ENCODE measurements at regions not wholly inside any gene's neighbourhood (a gene's known extent, or its start where the extent isn't known, plus 50 kb on each side); places are given as distances from the start of the nearest gene placed in this dataset.

DNA sequence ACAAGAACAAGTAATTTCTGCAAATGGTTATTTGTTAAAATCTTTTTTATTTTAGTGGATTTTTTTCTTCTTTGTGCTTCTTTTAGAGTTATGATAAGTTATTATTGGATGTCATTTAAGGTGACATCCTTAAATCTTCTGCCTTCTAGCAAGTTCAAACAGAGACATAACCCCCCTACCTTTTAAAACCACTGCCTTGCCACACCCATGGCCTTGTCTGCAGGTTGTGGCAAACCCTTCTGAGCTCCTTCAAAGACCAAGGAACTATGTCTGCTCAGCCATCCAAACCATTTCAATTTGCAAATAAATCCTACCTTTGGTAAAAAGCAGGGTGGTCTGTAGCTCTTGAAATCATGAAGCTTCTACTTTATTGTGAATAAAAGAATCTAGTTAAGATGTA, 241.6 kb downstream of the FAM76B start:
- RAD21 ChIA-PET (ENCODE audit: low non-redundant PET in 1 of 2, low total read pairs in 2 of 2, uncharacterized antibody in 2 of 2, unreplicated experiment in 2 of 2): no interaction called here
- Histone ChIP-seq H3K79me2 (ENCODE audit: insufficient read depth, low read length) (no peaks in the 10 kb centered on the region), H3K27ac (ENCODE audit: low read depth, low read length) (no peak overlapping the region), H3K36me3 (ENCODE audit: control insufficient read depth in 1 of 2, insufficient read depth in 2 of 2, low read length in 2 of 2) (no peaks in the 10 kb centered on the region), H4K20me1 (ENCODE audit: insufficient read depth) (no peaks in the 10 kb centered on the region), H3K27me3 (ENCODE audit: insufficient read depth, low read length) (peaks cover 9% of the 10 kb centered on the region; the same call in 1 of the 2 replicates), H3K4me2 (ENCODE audit: low read length) (no peak overlapping the region), H3K9me3 (ENCODE audit: control insufficient read depth in 1 of 2, insufficient read depth in 1 of 2, low read depth in 1 of 2, low read length in 2 of 2) (no peaks in the 10 kb centered on the region), H3K4me3 (replicated peaks in 1 of 2; ENCODE audit: low read depth in 1 of 2, low read length in 2 of 2) (no peak overlapping the region), H3K9me2 (ENCODE audit: insufficient read depth) (no peaks in the 10 kb centered on the region), H2AFZ (ENCODE audit: low read depth, low read length, poor library complexity, severe bottlenecking) (no peak overlapping the region), H3K4me1 (ENCODE audit: control insufficient read depth in 1 of 2, insufficient read depth in 2 of 2, low read length in 2 of 2) (no peaks in the 10 kb centered on the region), H3K9ac (ENCODE audit: low read length) (no peak overlapping the region)
- ATAC-seq (no peak), DNase-seq (ENCODE audit: low read depth, low spot score) (no peak)
- CTCF ChIA-PET: no interaction called here
- POLR2A ChIA-PET: no interaction called here
- intact Hi-C loops (cut with micrococcal nuclease): no loop called here
- TF ChIP-seq SP1 (IDR thresholded peaks at IDR 0.05; ENCODE audit: low read depth): no peak
- no peak for TF ChIP-seq FOSL1 (IDR thresholded peaks at IDR 0.05; ENCODE audit: low read depth)
- BruUV-seq (replicated peaks): no TSS peak

DNA sequence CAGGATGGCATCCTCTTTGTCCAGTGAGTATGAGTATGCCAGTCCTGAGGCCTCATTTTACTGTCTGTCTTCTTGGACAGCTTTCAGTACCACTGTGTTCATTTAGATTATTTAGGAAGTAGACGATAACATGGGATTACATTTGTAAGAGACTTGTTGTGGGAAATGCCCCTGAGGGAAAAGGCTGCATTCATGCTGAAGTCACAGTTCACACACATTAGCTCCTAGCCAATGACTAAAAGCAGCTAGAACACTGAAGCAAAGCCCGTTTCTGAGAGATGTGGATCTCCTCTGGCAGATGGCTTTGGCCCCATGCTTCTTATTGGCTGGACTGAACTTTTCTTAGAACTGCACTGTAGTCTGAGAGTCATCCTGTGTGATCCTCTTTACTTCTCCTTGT, 242.4 kb downstream of the FAM76B start:
- ATAC-seq (no peak), DNase-seq (ENCODE audit: low read depth, low spot score) (no peak)
- CTCF ChIA-PET: no interaction called here
- Histone ChIP-seq H2AFZ (ENCODE audit: low read depth, low read length, poor library complexity, severe bottlenecking) (no peak overlapping the region), H3K9ac (ENCODE audit: low read length) (no peak overlapping the region), H3K27ac (ENCODE audit: low read depth, low read length) (no peak overlapping the region), H3K79me2 (ENCODE audit: insufficient read depth, low read length) (no peaks in the 10 kb centered on the region), H4K20me1 (ENCODE audit: insufficient read depth) (no peaks in the 10 kb centered on the region), H3K36me3 (ENCODE audit: control insufficient read depth in 1 of 2, insufficient read depth in 2 of 2, low read length in 2 of 2) (no peaks in the 10 kb centered on the region), H3K4me2 (ENCODE audit: low read length) (no peak overlapping the region), H3K9me3 (ENCODE audit: control insufficient read depth in 1 of 2, insufficient read depth in 1 of 2, low read depth in 1 of 2, low read length in 2 of 2) (no peaks in the 10 kb centered on the region), H3K4me1 (ENCODE audit: control insufficient read depth in 1 of 2, insufficient read depth in 2 of 2, low read length in 2 of 2) (no peaks in the 10 kb centered on the region), H3K27me3 (ENCODE audit: insufficient read depth, low read length) (peaks cover 9% of the 10 kb centered on the region; the same call in 1 of the 2 replicates), H3K9me2 (ENCODE audit: insufficient read depth) (no peaks in the 10 kb centered on the region), H3K4me3 (replicated peaks in 1 of 2; ENCODE audit: low read depth in 1 of 2, low read length in 2 of 2) (no peak overlapping the region)
- POLR2A ChIA-PET: no interaction called here
- TF ChIP-seq SIN3A (IDR thresholded peaks at IDR 0.05; ENCODE audit: low read depth) (no peak), EZH2phosphoT487 (IDR thresholded peaks at IDR 0.05; ENCODE audit: borderline replicate concordance) (no peak), JUND (IDR thresholded peaks at IDR 0.05) (no peak), POLR2AphosphoS5 (IDR thresholded peaks at IDR 0.05; ENCODE audit: low read depth, low read length) (no peak), ELF1 (IDR thresholded peaks at IDR 0.05; ENCODE audit: borderline replicate concordance, low read depth) (no peak), SRF (IDR thresholded peaks at IDR 0.05; ENCODE audit: low read depth) (no peak), CBX3 (IDR thresholded peaks at IDR 0.05; ENCODE audit: low read depth) (no peak), FOSL1 (IDR thresholded peaks at IDR 0.05; ENCODE audit: low read depth) (no peak)
- TF ChIP-seq, protein P1, sequence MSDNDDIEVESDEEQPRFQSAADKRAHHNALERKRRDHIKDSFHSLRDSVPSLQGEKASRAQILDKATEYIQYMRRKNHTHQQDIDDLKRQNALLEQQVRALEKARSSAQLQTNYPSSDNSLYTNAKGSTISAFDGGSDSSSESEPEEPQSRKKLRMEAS (IDR thresholded peaks at IDR 0.05): no peak
- TF ChIP-seq, protein P2, sequence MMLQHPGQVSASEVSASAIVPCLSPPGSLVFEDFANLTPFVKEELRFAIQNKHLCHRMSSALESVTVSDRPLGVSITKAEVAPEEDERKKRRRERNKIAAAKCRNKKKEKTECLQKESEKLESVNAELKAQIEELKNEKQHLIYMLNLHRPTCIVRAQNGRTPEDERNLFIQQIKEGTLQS (IDR thresholded peaks at IDR 0.05): no peak
- TF ChIP-seq, protein P3, sequence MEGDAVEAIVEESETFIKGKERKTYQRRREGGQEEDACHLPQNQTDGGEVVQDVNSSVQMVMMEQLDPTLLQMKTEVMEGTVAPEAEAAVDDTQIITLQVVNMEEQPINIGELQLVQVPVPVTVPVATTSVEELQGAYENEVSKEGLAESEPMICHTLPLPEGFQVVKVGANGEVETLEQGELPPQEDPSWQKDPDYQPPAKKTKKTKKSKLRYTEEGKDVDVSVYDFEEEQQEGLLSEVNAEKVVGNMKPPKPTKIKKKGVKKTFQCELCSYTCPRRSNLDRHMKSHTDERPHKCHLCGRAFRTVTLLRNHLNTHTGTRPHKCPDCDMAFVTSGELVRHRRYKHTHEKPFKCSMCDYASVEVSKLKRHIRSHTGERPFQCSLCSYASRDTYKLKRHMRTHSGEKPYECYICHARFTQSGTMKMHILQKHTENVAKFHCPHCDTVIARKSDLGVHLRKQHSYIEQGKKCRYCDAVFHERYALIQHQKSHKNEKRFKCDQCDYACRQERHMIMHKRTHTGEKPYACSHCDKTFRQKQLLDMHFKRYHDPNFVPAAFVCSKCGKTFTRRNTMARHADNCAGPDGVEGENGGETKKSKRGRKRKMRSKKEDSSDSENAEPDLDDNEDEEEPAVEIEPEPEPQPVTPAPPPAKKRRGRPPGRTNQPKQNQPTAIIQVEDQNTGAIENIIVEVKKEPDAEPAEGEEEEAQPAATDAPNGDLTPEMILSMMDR (IDR thresholded peaks at IDR 0.05 in 2 of 3, conservative IDR thresholded peaks at IDR 0.05 in 1 of 3; ENCODE audit: borderline replicate concordance in 1 of 3, insufficient read depth in 1 of 3, low read depth in 2 of 3, low read length in 2 of 3): no peak
- BruUV-seq (replicated peaks): no TSS peak
- RAD21 ChIA-PET (ENCODE audit: low non-redundant PET in 1 of 2, low total read pairs in 2 of 2, uncharacterized antibody in 2 of 2, unreplicated experiment in 2 of 2): no interaction called here
- intact Hi-C loops (cut with micrococcal nuclease): no loop called here

Measured in HCT116 (cell line).